HG02852 (cell line): ENCODE measurements at regions not wholly inside any gene's neighbourhood (a gene's known extent, or its start where the extent isn't known, plus 50 kb on each side); places are given as distances from the start of the nearest gene placed in this dataset.

Experiments
- ATAC-seq: cut with Tn5 transposase; IDR thresholded peaks from one replicate; pipeline ENCODE4 v1.9.1; 2021; ENCODE audit warnings: mild to moderate bottlenecking, moderate library complexity; ENCODE audit not compliant: unreplicated experiment

DNA sequence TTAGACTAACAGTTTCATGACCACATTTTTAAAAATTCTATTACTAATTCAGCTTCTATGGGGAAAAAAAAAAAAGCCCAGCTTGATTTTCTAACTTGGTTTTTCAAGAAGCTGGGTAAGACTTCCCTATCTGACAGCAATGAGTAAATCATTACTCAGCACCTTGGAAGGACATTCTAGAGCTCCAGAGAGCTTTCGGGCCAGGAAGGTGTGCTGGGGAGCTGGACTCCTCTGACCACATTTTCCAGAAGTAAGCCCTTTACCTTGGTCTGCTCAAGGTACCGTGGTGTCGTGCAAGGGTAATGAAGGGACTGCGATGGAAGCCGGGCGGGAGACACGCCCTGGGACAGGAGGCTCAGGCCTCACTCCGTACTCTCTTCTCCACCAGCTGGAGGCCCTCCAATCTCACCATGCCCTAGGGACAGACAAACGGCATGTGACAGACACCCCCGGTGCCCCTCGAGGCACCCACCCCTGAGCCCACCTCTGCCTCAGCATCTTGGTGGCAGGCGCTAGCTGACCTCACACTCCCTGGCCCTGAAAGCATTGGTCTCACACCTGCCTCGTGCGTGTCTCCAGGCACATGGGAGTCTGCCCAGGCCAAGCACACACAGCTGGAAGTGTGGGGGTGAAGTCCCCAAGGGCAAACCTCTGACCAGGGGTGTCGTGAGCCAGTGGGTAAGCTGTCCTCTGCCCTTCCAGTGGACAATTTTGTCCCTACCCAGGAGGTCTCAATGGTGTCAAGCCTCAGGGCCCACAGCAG lies 152.1 kb downstream of the OAT start:
- ATAC-seq, result no peak

DNA sequence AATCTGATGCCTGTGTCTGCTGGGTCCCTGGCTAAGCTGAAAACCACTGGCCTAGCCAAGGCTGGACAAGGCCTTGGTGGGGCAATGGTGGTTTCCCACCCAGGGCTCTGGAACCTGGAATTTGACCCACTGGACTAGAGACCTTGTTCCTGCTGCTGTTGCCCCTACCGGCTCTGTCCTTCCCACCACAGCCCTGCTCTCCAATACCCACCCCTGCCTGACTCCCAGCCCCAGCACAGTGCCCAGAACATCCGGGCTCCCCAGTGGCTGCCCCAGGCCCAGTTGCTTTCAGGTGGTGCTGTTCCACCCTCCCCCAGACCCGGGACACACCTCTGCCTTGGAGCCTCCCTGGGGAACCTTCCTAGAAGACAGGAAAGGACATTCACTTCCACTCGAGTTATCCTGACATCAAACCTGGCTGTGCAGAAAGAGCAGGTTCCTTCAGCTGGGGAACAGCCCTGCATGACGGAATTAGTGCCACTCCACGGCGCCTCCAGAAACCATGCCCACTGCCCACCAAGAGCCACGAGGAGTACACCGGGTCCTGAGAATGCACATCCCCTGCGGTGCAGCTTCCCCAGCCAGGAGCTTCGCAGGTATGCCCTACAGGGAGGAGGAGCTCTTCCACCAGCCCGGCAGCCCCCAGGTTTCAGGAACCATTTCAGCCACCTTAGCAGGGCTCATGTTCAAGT lies 152.8 kb downstream of the OAT start:
- ATAC-seq, result no peak

DNA sequence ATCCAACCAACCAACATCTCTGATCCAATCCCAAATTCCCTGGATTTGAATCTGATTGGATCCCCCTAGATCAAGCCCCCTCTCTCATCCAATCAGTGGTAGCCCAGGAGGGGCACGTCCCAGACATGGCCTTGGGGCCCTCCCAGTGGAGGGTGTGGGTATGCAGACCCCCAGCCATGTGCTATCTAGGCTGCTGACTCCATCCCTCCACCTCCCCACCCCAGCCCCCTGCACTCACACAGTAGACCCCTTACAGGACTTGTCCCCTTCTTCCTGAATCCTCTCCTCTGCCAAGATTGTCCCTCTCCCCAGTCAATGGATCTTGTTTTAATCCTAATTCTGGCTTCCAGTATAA lies 153.4 kb downstream of the OAT start:
- no peak for ATAC-seq

GRCh38 chr10:124264711-124265390 lies 153.9 kb downstream of the OAT start:
- no peak for ATAC-seq

GRCh38 chr10:124264271-124264670 lies 154.5 kb downstream of the OAT start:
- ATAC-seq, result no peak

DNA sequence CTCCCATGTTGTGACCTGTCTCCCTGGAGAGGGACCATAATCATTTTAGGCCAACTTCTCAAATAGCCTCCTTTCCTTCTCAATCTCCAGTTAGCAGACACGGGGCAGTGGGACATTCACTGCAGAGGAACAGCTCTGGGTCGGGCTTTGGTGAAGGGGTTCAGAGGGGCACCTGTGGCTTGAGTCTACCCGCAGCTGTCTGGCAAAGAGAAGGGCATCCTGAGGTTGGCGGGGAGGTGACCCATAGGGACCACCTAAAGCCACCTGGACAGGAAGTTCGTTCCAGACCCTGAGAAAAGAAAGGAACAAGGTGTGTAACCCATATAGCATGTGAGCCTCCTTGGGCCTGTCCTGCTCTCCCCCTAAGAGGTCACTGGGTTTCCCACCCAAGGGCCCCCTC lies 155.0 kb downstream of the OAT start:
- no peak for ATAC-seq

DNA sequence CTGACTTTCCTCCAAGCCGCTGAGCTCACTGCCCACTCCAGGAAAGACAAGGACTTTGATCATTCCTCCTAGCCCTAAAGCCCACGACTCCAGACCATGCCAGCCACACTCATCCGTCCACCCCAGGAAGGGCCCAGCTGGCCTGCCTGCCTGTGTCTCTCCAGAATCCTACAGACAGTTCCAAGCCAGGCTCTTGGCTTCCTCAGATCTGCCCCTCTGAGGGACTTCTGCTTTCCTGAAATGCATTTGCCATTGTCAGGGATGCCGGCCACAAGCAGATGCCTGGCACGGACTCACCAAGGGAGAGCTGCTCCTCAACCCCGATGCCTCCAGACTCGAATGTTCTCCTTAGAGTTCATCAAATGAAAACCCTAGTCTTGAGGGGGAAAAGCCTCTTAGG lies 155.8 kb downstream of the OAT start:
- no peak for ATAC-seq

- no peak for ATAC-seq
Observed at GRCh38 chr10:124262234-124262865, 156.4 kb downstream of the OAT start.

GRCh38 chr10:124259139-124259825 lies 159.4 kb downstream of the OAT start:
- no peak for ATAC-seq

GRCh38 chr10:124257781-124258180 lies 160.9 kb downstream of the OAT start:
- ATAC-seq, result no peak

DNA sequence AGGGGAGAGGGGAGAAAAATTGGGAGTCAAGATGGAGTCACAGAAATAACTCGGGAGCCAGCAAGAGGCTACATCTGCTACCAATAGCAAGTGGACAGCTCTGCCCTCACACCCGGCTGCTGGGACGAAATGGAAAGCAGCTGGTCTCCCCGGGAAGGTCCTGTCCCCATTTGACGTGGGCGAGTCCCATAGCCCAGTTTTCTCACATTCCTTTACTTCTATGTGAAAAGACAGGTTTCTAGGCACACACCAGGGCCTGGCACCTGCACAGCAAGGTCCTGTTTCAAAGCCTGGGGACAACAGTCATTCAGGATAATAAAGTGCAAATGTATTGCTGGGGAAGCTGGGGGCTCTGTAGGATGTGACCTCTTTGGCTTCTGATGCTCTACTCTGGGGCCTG lies 162.6 kb downstream of the OAT start:
- ATAC-seq, result no peak

GRCh38 chr10:124255556-124255955 lies 162.2 kb upstream of the CHST15 start:
- no peak for ATAC-seq

DNA sequence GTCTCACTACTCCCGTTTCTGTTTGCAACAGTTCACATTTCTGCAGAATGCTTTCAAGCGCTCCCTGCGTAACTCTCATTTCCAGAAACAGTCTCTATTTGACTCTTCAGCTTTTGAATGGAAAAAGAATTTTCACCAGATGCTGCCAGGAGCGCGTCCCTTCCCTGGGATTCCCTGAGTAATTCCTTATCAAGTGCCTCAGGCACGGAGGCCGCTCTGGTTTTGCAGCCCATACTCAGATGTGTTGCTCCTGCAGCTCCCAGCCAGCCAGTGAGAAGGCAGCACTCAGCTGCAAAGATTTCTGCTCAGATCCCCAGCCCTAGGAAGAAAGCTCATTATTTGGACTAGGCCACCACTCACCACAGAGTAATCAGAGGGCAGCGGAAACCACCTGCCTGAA lies 161.1 kb upstream of the CHST15 start:
- ATAC-seq, result no peak

GRCh38 chr10:124253006-124253405 lies 159.6 kb upstream of the CHST15 start:
- ATAC-seq, result no peak

- ATAC-seq, result no peak
Observed at GRCh38 chr10:124252097-124252715, 158.8 kb upstream of the CHST15 start.

DNA sequence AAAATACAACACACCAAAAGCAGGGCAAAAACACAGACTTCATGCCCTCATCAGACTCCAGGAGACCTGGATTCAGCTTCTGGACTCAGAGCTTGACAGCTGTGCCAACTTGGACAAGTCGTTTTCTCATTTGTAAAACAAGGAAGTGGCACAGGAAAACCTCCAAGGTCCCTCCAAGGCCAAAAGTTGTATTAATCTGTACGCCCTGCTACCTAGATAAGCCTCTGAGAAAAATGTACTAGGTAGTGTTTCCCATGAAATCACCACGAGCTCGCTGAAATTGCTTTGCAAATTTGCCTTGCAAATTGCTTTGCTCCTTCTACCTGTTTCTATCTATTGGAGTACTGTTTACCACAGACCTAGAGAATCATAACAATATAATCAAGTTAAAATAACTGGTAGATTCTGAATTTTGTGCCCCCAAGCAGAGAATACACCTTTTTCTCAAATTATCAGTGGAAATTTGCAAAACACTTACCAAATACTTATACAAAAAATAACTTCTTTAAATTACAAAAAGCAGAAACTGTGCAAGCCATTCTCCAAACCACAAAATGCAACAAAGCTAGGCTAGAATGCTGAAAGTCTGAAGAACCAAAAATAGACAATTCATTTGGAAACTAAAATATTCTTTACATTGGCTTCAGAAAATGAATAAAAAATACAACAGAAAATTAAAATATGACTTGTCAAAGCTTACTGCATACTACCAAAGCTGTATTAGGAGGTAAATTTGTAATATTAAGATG lies 158.1 kb upstream of the CHST15 start:
- no peak for ATAC-seq

GRCh38 chr10:124250506-124250905 lies 157.1 kb upstream of the CHST15 start:
- ATAC-seq, result no peak

DNA sequence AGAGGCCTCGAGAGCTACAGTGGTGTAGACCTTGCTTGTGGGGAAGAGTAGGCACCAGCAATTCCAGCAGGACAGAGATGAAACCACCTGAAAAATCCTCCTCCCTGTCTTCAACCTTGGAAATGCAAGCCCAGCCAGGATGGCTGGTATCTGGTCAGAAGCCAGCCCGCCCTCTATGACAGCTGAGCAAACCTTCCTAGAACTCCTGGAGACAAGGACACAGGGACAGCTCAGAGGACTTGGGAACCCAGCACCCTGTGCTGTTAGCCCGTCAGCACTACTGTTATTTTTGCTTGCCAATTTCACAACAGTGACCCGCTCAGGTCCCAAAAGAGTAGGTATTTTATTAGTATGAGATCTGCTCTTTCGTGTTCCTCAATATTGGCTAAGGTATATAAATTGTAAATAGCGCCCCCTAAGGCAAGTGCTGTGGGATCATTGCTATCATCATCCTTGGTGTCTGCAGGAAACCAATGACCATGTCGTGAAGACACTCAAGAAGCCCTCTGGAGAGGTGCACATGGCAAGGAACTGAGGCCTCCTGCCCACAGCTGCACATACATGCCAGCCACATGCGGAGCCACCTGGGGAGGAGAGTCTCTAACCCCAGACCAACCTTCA lies 156.5 kb upstream of the CHST15 start:
- no peak for ATAC-seq

- no peak for ATAC-seq
Observed at GRCh38 chr10:124249196-124249595, 155.8 kb upstream of the CHST15 start.
